Fibroblast of villous mesenchyme (primary cell): ENCODE measurements at regions not wholly inside any gene's neighbourhood (a gene's known extent, or its start where the extent isn't known, plus 50 kb on each side); places are given as distances from the start of the nearest gene placed in this dataset.

Experiments used
- DNase-seq: peaks from one replicate; pipeline ENCODE4 v3.0.0-alpha.2; 2010; ENCODE audit warnings: low read depth
- H3K4me3 ChIP-seq: 2 replicates; pipeline ENCODE4 v1.5.1; 2011; ENCODE audit warnings: low read depth, mild to moderate bottlenecking, low read length
- CTCF ChIP-seq: IDR thresholded peaks from 2 replicates; pipeline ENCODE4 v1.5.1; 2012; ENCODE audit warnings: low read depth, mild to moderate bottlenecking, low read length; ENCODE audit not compliant: insufficient read depth

GRCh38 chr5:20615888-20616563 lies 628.0 kb upstream of the CDH18 start:
- no peak for TF ChIP-seq CTCF
- DNase-seq: no peak
- H3K4me3 ChIP-seq: no peak overlapping the region

GRCh38 chr5:20611620-20612019 lies 623.6 kb upstream of the CDH18 start:
- TF ChIP-seq CTCF: no peak
- no peak for DNase-seq
- H3K4me3 ChIP-seq: no peak overlapping the region

GRCh38 chr5:20610681-20611080 lies 622.7 kb upstream of the CDH18 start:
- H3K4me3 ChIP-seq: no peak overlapping the region
- no peak for DNase-seq
- no peak for TF ChIP-seq CTCF

GRCh38 chr5:20609126-20609525 lies 621.1 kb upstream of the CDH18 start:
- TF ChIP-seq CTCF: no peak
- no peak overlapping the region for H3K4me3 ChIP-seq
- DNase-seq: no peak

- no peak for DNase-seq
- no peak for TF ChIP-seq CTCF
- no peak overlapping the region for H3K4me3 ChIP-seq
Observed at GRCh38 chr5:20608567-20608966, 620.6 kb upstream of the CDH18 start.

- no peak overlapping the region for H3K4me3 ChIP-seq
- DNase-seq: no peak
- TF ChIP-seq CTCF: no peak
Observed at GRCh38 chr5:20605732-20606525, 617.9 kb upstream of the CDH18 start.
